B cell (primary cell): ENCODE measurements at regions not wholly inside any gene's neighbourhood (a gene's known extent, or its start where the extent isn't known, plus 50 kb on each side); places are given as distances from the start of the nearest gene placed in this dataset.

Experiments
- ATAC-seq: fragments of 200-7000 bp; cut with Tn5 transposase; one replicate; pipeline ENCODE4 v1.10.0; 2021; ENCODE audit warnings: low read depth, mild to moderate bottlenecking, moderate number of reproducible peaks, moderate library complexity
- CTCF ChIA-PET: fragments of 350-600 bp; sonication (Branson Sonifier 250); formaldehyde crosslinking; loops from one replicate; lab custom pipeline; 2021; ENCODE audit warnings: antibody characterized with exemption, inconsistent platforms; lab: Charles Lee
- POLR2A ChIA-PET: fragments of 350-600 bp; sonication (Branson Sonifier 250); formaldehyde crosslinking; loops from one replicate; lab custom pipeline; 2021; ENCODE audit warnings: antibody characterized with exemption; lab: Charles Lee
- DNase-seq: peaks from one replicate; pipeline ENCODE4 v3.0.0; 2013
- H2AFZ ChIP-seq: 2 replicates; pipeline ENCODE4 v1.6.1; 2012; ENCODE audit warnings: mild to moderate bottlenecking, low read depth, low read length; ENCODE audit not compliant: insufficient read depth, poor library complexity, severe bottlenecking
- H3K27ac ChIP-seq, 2 donors: 1 replicate in 1 of 2; 2 replicates in 1 of 2; pipeline ENCODE4 v1.5.1; 2012 to 2013; ENCODE audit warnings: low read length in 2 of 2, mild to moderate bottlenecking in 2 of 2, moderate library complexity in 1 of 2
- H3K27me3 ChIP-seq, 4 experiments: fragments of 200-600 bp in 1 of 4; sonication (generic) in 1 of 4; replicated peaks in 1 of 4; 1 replicate in 2 of 4; 2 replicates in 2 of 4; pipeline versions ENCODE4 v1.6.1 to v1.7.0; 2013 to 2016; ENCODE audit warnings: low read length in 3 of 4, mild to moderate bottlenecking in 2 of 4, mixed read lengths in 1 of 4, moderate library complexity in 1 of 4; ENCODE audit not compliant: insufficient read depth in 4 of 4, control insufficient read depth in 3 of 4; ENCODE audit errors: control extremely low read depth in 1 of 4
- H3K36me3 ChIP-seq, 2 experiments: replicated peaks in 1 of 2; 1 replicate in 1 of 2; 2 replicates in 1 of 2; pipeline versions ENCODE4 v1.6.1 to v1.7.1; 2013; ENCODE audit warnings: low read length in 1 of 2; ENCODE audit not compliant: insufficient read depth in 2 of 2, control insufficient read depth in 1 of 2; ENCODE audit errors: control extremely low read depth in 1 of 2, extremely low read depth in 1 of 2
- H3K4me1 ChIP-seq, 2 donors: fragments of 200-600 bp in 1 of 2; sonication (generic) in 1 of 2; 1 replicate in 1 of 2; 2 replicates in 1 of 2; pipeline versions ENCODE4 v1.5.1 to v1.6.1; 2013 to 2017; ENCODE audit warnings: low read length in 2 of 2; ENCODE audit not compliant: control insufficient read depth in 2 of 2, insufficient read depth in 2 of 2
- H3K4me2 ChIP-seq: replicated peaks from 2 replicates; pipeline ENCODE3; 2012; ENCODE audit warnings: mild to moderate bottlenecking, low read depth, low read length; ENCODE audit not compliant: poor library complexity, severe bottlenecking
- H3K4me3 ChIP-seq, 5 experiments: fragments of 200-600 bp in 1 of 5; sonication (generic) in 1 of 5; 1 replicate in 3 of 5; 2 replicates in 2 of 5; pipeline versions ENCODE4 v1.5.1 to v1.7.0; 2011 to 2016; ENCODE audit warnings: low read length in 4 of 5, mild to moderate bottlenecking in 4 of 5, low read depth in 2 of 5, control low read depth in 1 of 5, moderate library complexity in 1 of 5; ENCODE audit not compliant: insufficient read depth in 1 of 5; ENCODE audit errors: control extremely low read depth in 1 of 5, extremely low read depth in 1 of 5
- H3K79me2 ChIP-seq: fragments of 200-600 bp; sonication (generic); one replicate; pipeline ENCODE4 v1.6.0; 2016; ENCODE audit warnings: low read length; ENCODE audit not compliant: control insufficient read depth, insufficient read depth
- H3K9ac ChIP-seq: fragments of 200-600 bp; sonication (generic); 2 replicates; pipeline ENCODE4 v1.6.1; 2017; ENCODE audit warnings: mild to moderate bottlenecking, low read length, moderate library complexity
- H3K9me3 ChIP-seq, 3 donors: one replicate each; pipeline versions ENCODE4 v1.6.1 to v1.7.1; 2013; ENCODE audit warnings: low read length in 2 of 3; ENCODE audit not compliant: control insufficient read depth in 2 of 3, insufficient read depth in 1 of 3; ENCODE audit errors: control extremely low read depth in 1 of 3
- H4K20me1 ChIP-seq: 2 replicates; pipeline ENCODE4 v1.6.0; 2012; ENCODE audit warnings: mild to moderate bottlenecking, low read length; ENCODE audit not compliant: insufficient read depth, control insufficient read depth, poor library complexity, severe bottlenecking
- H3K27ac Mint-ChIP-seq: one replicate; pipeline ENCODE4 v1.8.0; 2021; ENCODE audit warnings: mixed read lengths
- H3K27me3 Mint-ChIP-seq: one replicate; pipeline ENCODE4 v1.8.0; 2021; ENCODE audit warnings: mixed read lengths
- H3K4me1 Mint-ChIP-seq: one replicate; pipeline ENCODE4 v1.8.0; 2021; ENCODE audit warnings: mixed read lengths
- H3K4me3 Mint-ChIP-seq: one replicate; pipeline ENCODE4 v1.8.0; 2021; ENCODE audit warnings: mixed read lengths
- H3K9me3 Mint-ChIP-seq: one replicate; pipeline ENCODE4 v1.8.0; 2022; ENCODE audit warnings: mixed read lengths; ENCODE audit not compliant: insufficient read depth
- EZH2 ChIP-seq: IDR thresholded peaks from 2 replicates; pipeline ENCODE4 v1.6.1; 2012; ENCODE audit warnings: borderline replicate concordance, low read depth, mild to moderate bottlenecking, moderate library complexity, low read length; ENCODE audit not compliant: insufficient read depth, poor library complexity, severe bottlenecking
- WGBS: methylation state at CpG from one replicate; pipeline ENCODE4 v1.1.5; 2013; ENCODE audit warnings: missing lambda C conversion rate; ENCODE audit not compliant: insufficient coverage; 5-methylcytosine and 5-hydroxymethylcytosine counted together
- intact Hi-C: fragments of 100-400 bp; cut with micrococcal nuclease; formaldehyde crosslinking; loops from one replicate; pipeline ENCODE4 v1.10.0; 2022
- TF ChIP-seq, protein P1 (sequence below): fragments of 200-600 bp; IDR thresholded peaks from one replicate; pipeline ENCODE4 v1.8.0; 2022; ENCODE audit warnings: antibody characterized with exemption, mild to moderate bottlenecking

GRCh38 chr1:56442290-56442877, 137.0 kb downstream of the PLPP3 start:
- intact Hi-C loops, result no loop called here
- Histone ChIP-seq H2AFZ (no peak overlapping the region), H3K9ac (no peak overlapping the region), H3K79me2 (no peaks in the 10 kb centered on the region), H3K27me3 (no peaks in the 10 kb centered on the region), H4K20me1 (no peaks in the 10 kb centered on the region), H3K4me3 (no peak overlapping the region), H3K4me1 (peaks cover 0 to 6% of the 10 kb centered on the region in 2 donors), H3K9me3 (no peaks in the 10 kb centered on the region), H3K27ac (no peak overlapping the region), H3K36me3 (no peaks in the 10 kb centered on the region), H3K4me2 (no peak overlapping the region)
- TF ChIP-seq, protein P1, sequence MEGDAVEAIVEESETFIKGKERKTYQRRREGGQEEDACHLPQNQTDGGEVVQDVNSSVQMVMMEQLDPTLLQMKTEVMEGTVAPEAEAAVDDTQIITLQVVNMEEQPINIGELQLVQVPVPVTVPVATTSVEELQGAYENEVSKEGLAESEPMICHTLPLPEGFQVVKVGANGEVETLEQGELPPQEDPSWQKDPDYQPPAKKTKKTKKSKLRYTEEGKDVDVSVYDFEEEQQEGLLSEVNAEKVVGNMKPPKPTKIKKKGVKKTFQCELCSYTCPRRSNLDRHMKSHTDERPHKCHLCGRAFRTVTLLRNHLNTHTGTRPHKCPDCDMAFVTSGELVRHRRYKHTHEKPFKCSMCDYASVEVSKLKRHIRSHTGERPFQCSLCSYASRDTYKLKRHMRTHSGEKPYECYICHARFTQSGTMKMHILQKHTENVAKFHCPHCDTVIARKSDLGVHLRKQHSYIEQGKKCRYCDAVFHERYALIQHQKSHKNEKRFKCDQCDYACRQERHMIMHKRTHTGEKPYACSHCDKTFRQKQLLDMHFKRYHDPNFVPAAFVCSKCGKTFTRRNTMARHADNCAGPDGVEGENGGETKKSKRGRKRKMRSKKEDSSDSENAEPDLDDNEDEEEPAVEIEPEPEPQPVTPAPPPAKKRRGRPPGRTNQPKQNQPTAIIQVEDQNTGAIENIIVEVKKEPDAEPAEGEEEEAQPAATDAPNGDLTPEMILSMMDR, result no peak
- Mint-ChIP-seq H3K4me3 (no peak overlapping the region), H3K27me3 (no peaks in the 10 kb centered on the region), H3K27ac (no peak overlapping the region), H3K4me1 (peaks cover 11% of the 10 kb centered on the region), H3K9me3 (no peaks in the 10 kb centered on the region)
- ATAC-seq (no peak), DNase-seq (no peak)
- ChIA-PET CTCF (interaction anchor here (1.2 kb wide), 1 partner anchor 9 kb away, joined by 4 read pairs; no protein-coding TSS in a partner anchor), POLR2A (no interaction called here)
- WGBS, result 65% methylated on average over 2 of the region's 2 CpGs

DNA sequence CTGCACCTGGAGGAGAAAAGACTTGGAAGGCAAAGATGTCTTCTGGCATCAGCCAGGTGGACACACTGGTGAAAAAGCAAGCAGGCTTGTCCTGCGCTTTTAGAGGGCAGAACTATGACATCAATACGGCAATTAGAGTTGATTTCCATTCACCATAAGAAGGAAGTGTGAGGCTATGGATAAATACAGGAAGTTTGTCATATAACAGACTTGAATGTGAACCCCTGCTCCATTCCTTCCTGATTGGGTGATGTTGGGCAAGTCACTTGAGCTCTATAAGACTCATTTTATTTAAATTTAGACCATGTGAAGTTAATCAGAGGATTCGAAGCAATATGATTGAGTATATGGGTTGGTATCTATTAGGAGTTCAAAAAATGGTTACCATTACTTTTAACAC, 137.8 kb downstream of the PLPP3 start:
- TF ChIP-seq, protein P1, result no peak
- no peak for TF ChIP-seq EZH2
- no peak for ATAC-seq
- intact Hi-C loops, result no loop called here

More for the DNA sequence above, 137.8 kb downstream of the PLPP3 start:
- Histone ChIP-seq H2AFZ (no peak overlapping the region), H3K9ac (no peak overlapping the region), H3K79me2 (no peaks in the 10 kb centered on the region), H3K27me3 (no peaks in the 10 kb centered on the region), H3K9me3 (no peaks in the 10 kb centered on the region), H3K4me3 (no peak overlapping the region), H3K4me2 (no peak overlapping the region), H3K4me1 (peaks cover 0 to 6% of the 10 kb centered on the region in 2 donors), H4K20me1 (no peaks in the 10 kb centered on the region), H3K27ac (no peak overlapping the region), H3K36me3 (no peaks in the 10 kb centered on the region)
- peaks cover 11% of the 10 kb centered on the region for H3K4me1 Mint-ChIP-seq
- H3K27me3 Mint-ChIP-seq, result no peaks in the 10 kb centered on the region
- no peak overlapping the region for H3K27ac Mint-ChIP-seq
- POLR2A ChIA-PET, result no interaction called here
- CTCF ChIA-PET, result no interaction called here
- H3K4me3 Mint-ChIP-seq, result no peak overlapping the region
- 100% methylated on average over 1 of the region's 3 CpGs for WGBS
- DNase-seq, result no peak
- no peaks in the 10 kb centered on the region for H3K9me3 Mint-ChIP-seq
